Gastrocnemius medialis (tissue), 4 donors: ENCODE measurements at regions not wholly inside any gene's neighbourhood (a gene's known extent, or its start where the extent isn't known, plus 50 kb on each side); places are given as distances from the start of the nearest gene placed in this dataset.

Experiments used
- ATAC-seq, 2 donors: fragments of 150-250 bp; one replicate each; pipeline ENCODE4 v1.9.1; 2016
- DNase-seq, 2 donors: peaks; one replicate each; pipeline ENCODE4 v3.0.0-alpha.2; 2019
- H3K27ac ChIP-seq, 4 donors: fragments of 200-600 bp; sonication (generic); 1 replicate in 1 of 4; 2 replicates in 3 of 4; pipeline ENCODE4 v1.5.1; 2016 to 2018; ENCODE audit warnings: mild to moderate bottlenecking in 2 of 4, moderate library complexity in 1 of 4
- H3K27me3 ChIP-seq, 3 donors: fragments of 200-600 bp; sonication (generic) in 2 of 3; 1 replicate in 1 of 3; 2 replicates in 2 of 3; pipeline versions ENCODE4 v1.5.1 to v1.6.0; 2016 to 2019; ENCODE audit warnings: mild to moderate bottlenecking in 1 of 3, moderate library complexity in 1 of 3
- H3K36me3 ChIP-seq, 2 donors: fragments of 200-600 bp; sonication (generic) in 1 of 2; one replicate each; pipeline ENCODE4 v1.5.1; 2017 to 2018
- H3K4me1 ChIP-seq, 2 donors: fragments of 200-600 bp; sonication (generic) in 1 of 2; one replicate each; pipeline ENCODE4 v1.5.1; 2016 to 2017; ENCODE audit warnings: mild to moderate bottlenecking in 2 of 2
- H3K4me3 ChIP-seq, 4 donors: fragments of 200-600 bp; sonication (generic) in 3 of 4; 1 replicate in 1 of 4; 2 replicates in 3 of 4; pipeline ENCODE4 v1.5.1; 2016 to 2019; ENCODE audit warnings: mild to moderate bottlenecking in 2 of 4
- H3K9me3 ChIP-seq, 3 donors: fragments of 200-600 bp; sonication (generic) in 2 of 3; 1 replicate in 1 of 3; 2 replicates in 2 of 3; pipeline ENCODE4 v1.5.1; 2016 to 2019
- CTCF ChIP-seq, 5 experiments: fragments of 450-650 bp in 3 of 5; fragments of 200-600 bp in 2 of 5; sonication (generic) in 2 of 5; IDR thresholded peaks in 4 of 5; conservative IDR thresholded peaks in 1 of 5; 1 replicate in 4 of 5; 2 replicates in 1 of 5; pipeline ENCODE4 v1.5.1; 2016 to 2019; ENCODE audit warnings: antibody characterized with exemption in 5 of 5, mild to moderate bottlenecking in 3 of 5, moderate library complexity in 3 of 5
- POLR2A ChIP-seq, 2 donors: fragments of 450-650 bp; IDR thresholded peaks; one replicate each; pipeline ENCODE4 v1.6.1; 2017; ENCODE audit warnings: antibody characterized with exemption in 2 of 2, mild to moderate bottlenecking in 2 of 2, moderate library complexity in 2 of 2
- in situ Hi-C, 4 donors: fragments of 200-750 bp; cut with MboI; loops; one replicate each; pipeline versions ENCODE4 v1.15.0 to v1.8.0; 2017; ENCODE audit warnings: low sequenced_read_pairs in 4 of 4
- intact Hi-C: fragments of 100-400 bp; cut with DNase I; formaldehyde crosslinking; loops from one replicate; pipeline ENCODE4 v1.15.1; 2023; ENCODE audit warnings: low total_unique reads

- H3K36me3 ChIP-seq: no peaks in the 10 kb centered on the region
- peaks cover 14 to 27% of the 10 kb centered on the region in 2 donors for H3K4me1 ChIP-seq
- DNase-seq (no peak), ATAC-seq (no peak)
- TF ChIP-seq CTCF (IDR thresholded peaks at IDR 0.05 in 4 of 5, conservative IDR thresholded peaks at IDR 0.05 in 1 of 5) (no peak), POLR2A (IDR thresholded peaks at IDR 0.05) (no peak)
- no peak overlapping the region for H3K4me3 ChIP-seq
- H3K9me3 ChIP-seq: no peaks in the 10 kb centered on the region
- peak overlapping the region in 2 of 4 donors; percentile 12 to 48 for H3K27ac ChIP-seq
- intact Hi-C loops: no loop called here
- in situ Hi-C loops: no loop called here
- H3K27me3 ChIP-seq: no peaks in the 10 kb centered on the region
Measured at GRCh38 chr21:39054066-39054465, 129.2 kb downstream of the PSMG1 start.

GRCh38 chr21:39053126-39053525 lies 130.1 kb downstream of the PSMG1 start:
- no peak for ATAC-seq
- intact Hi-C loops: no loop called here
- Histone ChIP-seq H3K36me3 (no peaks in the 10 kb centered on the region), H3K4me3 (no peak overlapping the region), H3K27ac (no peak overlapping the region), H3K9me3 (no peaks in the 10 kb centered on the region), H3K4me1 (peaks cover 14 to 23% of the 10 kb centered on the region in 2 donors), H3K27me3 (no peaks in the 10 kb centered on the region)
- TF ChIP-seq POLR2A (IDR thresholded peaks at IDR 0.05) (no peak), CTCF (IDR thresholded peaks at IDR 0.05 in 4 of 5, conservative IDR thresholded peaks at IDR 0.05 in 1 of 5) (no peak)
- in situ Hi-C loops: no loop called here
- DNase-seq: no peak

GRCh38 chr21:39052718-39053117 lies 130.5 kb downstream of the PSMG1 start:
- no peak for DNase-seq
- Histone ChIP-seq H3K36me3 (no peaks in the 10 kb centered on the region), H3K4me1 (peaks cover 14 to 23% of the 10 kb centered on the region in 2 donors), H3K4me3 (no peak overlapping the region), H3K9me3 (no peaks in the 10 kb centered on the region), H3K27me3 (no peaks in the 10 kb centered on the region), H3K27ac (no peak overlapping the region)
- TF ChIP-seq POLR2A (IDR thresholded peaks at IDR 0.05) (no peak), CTCF (IDR thresholded peaks at IDR 0.05 in 4 of 5, conservative IDR thresholded peaks at IDR 0.05 in 1 of 5) (no peak)
- ATAC-seq: no peak
- intact Hi-C loops (no loop called here), in situ Hi-C loops (no loop called here)

GRCh38 chr21:39051588-39051949 lies 131.7 kb downstream of the PSMG1 start:
- ATAC-seq: no peak
- in situ Hi-C loops (no loop called here), intact Hi-C loops (no loop called here)
- H3K9me3 ChIP-seq: no peaks in the 10 kb centered on the region
- H3K4me1 ChIP-seq: peaks cover 10 to 17% of the 10 kb centered on the region in 2 donors
- no peak overlapping the region for H3K4me3 ChIP-seq
- H3K36me3 ChIP-seq: no peaks in the 10 kb centered on the region
- TF ChIP-seq CTCF (IDR thresholded peaks at IDR 0.05 in 4 of 5, conservative IDR thresholded peaks at IDR 0.05 in 1 of 5) (no peak), POLR2A (IDR thresholded peaks at IDR 0.05) (no peak)
- H3K27ac ChIP-seq: no peak overlapping the region
- no peak for DNase-seq
- no peaks in the 10 kb centered on the region for H3K27me3 ChIP-seq

- no peak for TF ChIP-seq POLR2A (IDR thresholded peaks at IDR 0.05)
- TF ChIP-seq CTCF (IDR thresholded peaks at IDR 0.05 in 4 of 5, conservative IDR thresholded peaks at IDR 0.05 in 1 of 5): no peak
- no peak overlapping the region for H3K4me3 ChIP-seq
- no peaks in the 10 kb centered on the region for H3K27me3 ChIP-seq
- no peak for DNase-seq
- H3K4me1 ChIP-seq: peaks cover 10 to 17% of the 10 kb centered on the region in 2 donors
- in situ Hi-C loops: no loop called here
- no peaks in the 10 kb centered on the region for H3K36me3 ChIP-seq
- H3K9me3 ChIP-seq: no peaks in the 10 kb centered on the region
- intact Hi-C loops: no loop called here
- no peak overlapping the region for H3K27ac ChIP-seq
- ATAC-seq: no peak
Measured at GRCh38 chr21:39050841-39051587, 132.2 kb downstream of the PSMG1 start.
